Peyer's patch (tissue), 4 donors: ENCODE measurements at regions not wholly inside any gene's neighbourhood (a gene's known extent, or its start where the extent isn't known, plus 50 kb on each side); places are given as distances from the start of the nearest gene placed in this dataset.
"Not testable (repeated sequence)": the region's sequence is repeated elsewhere in the genome, so short reads cannot be mapped to it uniquely, and the experiment has no call there.

Experiments
- CTCF ChIP-seq, 6 experiments: fragments of 450-650 bp in 4 of 6; fragments of 200-600 bp in 2 of 6; sonication (generic) in 1 of 6; IDR thresholded peaks; one replicate each; pipeline ENCODE4 v1.5.1; 2017 to 2019; ENCODE audit warnings: antibody characterized with exemption in 6 of 6, mild to moderate bottlenecking in 3 of 6, moderate library complexity in 1 of 6
- POLR2A ChIP-seq, 2 donors: fragments of 450-650 bp; IDR thresholded peaks; one replicate each; pipeline ENCODE4 v1.5.1; 2017; ENCODE audit warnings: antibody characterized with exemption in 2 of 2, mild to moderate bottlenecking in 2 of 2, moderate library complexity in 2 of 2

DNA sequence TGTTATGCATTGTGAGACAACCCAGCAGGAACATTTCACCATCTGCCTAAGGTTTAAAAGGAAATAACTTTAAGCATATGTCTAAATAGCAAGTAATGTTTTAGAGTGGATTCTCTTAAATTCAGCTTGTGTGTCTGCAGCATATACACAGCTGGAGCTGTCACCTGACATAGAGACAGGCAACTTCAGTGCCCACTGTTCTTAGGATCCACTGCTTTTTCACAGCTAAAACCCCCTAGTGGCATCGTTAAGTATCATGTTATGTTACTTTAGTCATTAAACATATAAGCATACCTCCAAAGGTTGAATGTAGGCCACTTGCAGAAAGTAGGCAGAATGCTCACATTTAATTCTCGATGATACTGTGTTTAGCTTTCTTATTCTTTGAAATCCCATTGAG, 2169.0 kb upstream of the DEFB115 start:
- TF ChIP-seq CTCF, POLR2A (IDR thresholded peaks at IDR 0.05): not testable (repeated sequence)
